Caco-2 (cell line): ENCODE measurements at regions not wholly inside any gene's neighbourhood (a gene's known extent, or its start where the extent isn't known, plus 50 kb on each side); places are given as distances from the start of the nearest gene placed in this dataset.

Experiments
- BruUV-seq: library from RNA; stranded (reverse); fragments of 400-500 nt; replicated peaks from 2 replicates; lab custom pipeline; 2021; lab: Mats Ljungman, UMichigan
- CTCF ChIA-PET: fragments of 300-600 bp; sonication (Branson Sonifier 250); formaldehyde crosslinking; loops from one replicate; lab custom pipeline; 2022; ENCODE audit warnings: antibody characterized with exemption; lab: Charles Lee
- POLR2A ChIA-PET: fragments of 300-600 bp; sonication (Branson Sonifier 250); formaldehyde crosslinking; loops from one replicate; lab custom pipeline; 2022; ENCODE audit warnings: antibody characterized with exemption; lab: Charles Lee
- DNase-seq, 2 experiments: peaks; one replicate each; pipeline versions ENCODE4 v3.0.0 to v3.0.0-alpha.2; 2020 to 2022
- H3K27me3 ChIP-seq: replicated peaks from 2 replicates; pipeline ENCODE4 v1.6.0; 2011; ENCODE audit warnings: low read length; ENCODE audit not compliant: control insufficient read depth, insufficient read depth
- H3K36me3 ChIP-seq: 2 replicates; pipeline ENCODE4 v1.5.1; 2011; ENCODE audit warnings: low read length; ENCODE audit not compliant: control insufficient read depth, insufficient read depth
- H3K4me1 ChIP-seq: fragments of 250-450 bp; sonication (Bioruptor Pico); 2 replicates; pipeline ENCODE4 v1.5.1; 2020; ENCODE audit warnings: mild to moderate bottlenecking
- H3K4me3 ChIP-seq: 2 replicates; pipeline ENCODE4 v1.5.1; 2011; ENCODE audit warnings: low read depth, mild to moderate bottlenecking, control low read depth, low read length
- H3K9me3 ChIP-seq: fragments of 250-450 bp; sonication (Bioruptor Pico); 2 replicates; pipeline ENCODE4 v1.5.1; 2020; ENCODE audit warnings: mild to moderate bottlenecking, moderate library complexity
- H3K27ac Mint-ChIP-seq: one replicate; pipeline ENCODE4 v1.8.0; 2022; ENCODE audit warnings: mixed read lengths; ENCODE audit not compliant: unreplicated experiment
- H3K27me3 Mint-ChIP-seq: one replicate; pipeline ENCODE4 v1.8.0; 2022; ENCODE audit warnings: mixed read lengths; ENCODE audit not compliant: insufficient read depth, unreplicated experiment
- H3K36me3 Mint-ChIP-seq: one replicate; pipeline ENCODE4 v1.8.0; 2022; ENCODE audit warnings: mild to moderate bottlenecking, mixed read lengths; ENCODE audit not compliant: insufficient read depth, unreplicated experiment
- H3K4me1 Mint-ChIP-seq: one replicate; pipeline ENCODE4 v1.8.0; 2022; ENCODE audit warnings: low read depth, mixed read lengths; ENCODE audit not compliant: unreplicated experiment
- H3K4me3 Mint-ChIP-seq: one replicate; pipeline ENCODE4 v1.8.0; 2022; ENCODE audit warnings: mild to moderate bottlenecking, moderate library complexity, mixed read lengths; ENCODE audit not compliant: unreplicated experiment
- H3K9me3 Mint-ChIP-seq: one replicate; pipeline ENCODE4 v1.8.0; 2022; ENCODE audit warnings: mixed read lengths; ENCODE audit not compliant: unreplicated experiment
- intact Hi-C: fragments of 100-400 bp; cut with micrococcal nuclease; formaldehyde crosslinking; loops from one replicate; pipeline ENCODE4 v1.10.0; 2022; ENCODE audit not compliant: unreplicated experiment
- TF ChIP-seq, protein P1 (sequence below), 2 experiments: fragments of 200-600 bp in 1 of 2; IDR thresholded peaks; 1 replicate in 1 of 2; 2 replicates in 1 of 2; pipeline versions ENCODE4 v1.5.1 to v1.8.0; 2011 to 2022; ENCODE audit warnings: antibody characterized with exemption in 1 of 2, control low read depth in 1 of 2, inconsistent platforms in 1 of 2, low read depth in 1 of 2, low read length in 1 of 2, mild to moderate bottlenecking in 1 of 2, moderate library complexity in 1 of 2; ENCODE audit not compliant: insufficient read depth in 1 of 2, severe bottlenecking in 1 of 2, unreplicated experiment in 1 of 2

DNA sequence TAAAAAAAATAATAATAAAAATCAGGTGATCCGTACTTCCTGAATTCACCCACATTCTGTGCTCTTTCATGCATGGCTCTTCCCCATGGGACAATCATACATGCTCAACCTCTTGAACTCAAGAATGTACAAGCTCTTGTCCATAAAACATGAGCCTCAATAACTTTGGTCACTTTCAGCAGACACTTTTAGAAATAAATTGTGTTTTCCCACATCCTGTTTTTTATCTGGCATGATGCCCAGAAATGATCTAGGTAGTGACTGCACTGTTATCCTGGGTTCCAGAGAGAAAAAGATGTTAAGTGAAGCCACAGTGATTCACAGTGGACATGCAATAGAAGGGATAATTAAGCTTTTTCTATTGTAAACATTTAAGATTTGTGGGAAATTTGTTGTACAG, 537.6 kb upstream of the TMEM132C start:
- no peak overlapping the region for H3K4me3 ChIP-seq
- Mint-ChIP-seq H3K9me3 (no peaks in the 10 kb centered on the region), H3K4me1 (no peaks in the 10 kb centered on the region), H3K4me3 (no peak overlapping the region), H3K36me3 (no peaks in the 10 kb centered on the region), H3K27me3 (no peaks in the 10 kb centered on the region), H3K27ac (no peak overlapping the region)
- H3K27me3 ChIP-seq = no peaks in the 10 kb centered on the region
- ChIA-PET POLR2A (no interaction called here), CTCF (no interaction called here)
- intact Hi-C loops = no loop called here
- no peak for DNase-seq
- TF ChIP-seq, protein P1, sequence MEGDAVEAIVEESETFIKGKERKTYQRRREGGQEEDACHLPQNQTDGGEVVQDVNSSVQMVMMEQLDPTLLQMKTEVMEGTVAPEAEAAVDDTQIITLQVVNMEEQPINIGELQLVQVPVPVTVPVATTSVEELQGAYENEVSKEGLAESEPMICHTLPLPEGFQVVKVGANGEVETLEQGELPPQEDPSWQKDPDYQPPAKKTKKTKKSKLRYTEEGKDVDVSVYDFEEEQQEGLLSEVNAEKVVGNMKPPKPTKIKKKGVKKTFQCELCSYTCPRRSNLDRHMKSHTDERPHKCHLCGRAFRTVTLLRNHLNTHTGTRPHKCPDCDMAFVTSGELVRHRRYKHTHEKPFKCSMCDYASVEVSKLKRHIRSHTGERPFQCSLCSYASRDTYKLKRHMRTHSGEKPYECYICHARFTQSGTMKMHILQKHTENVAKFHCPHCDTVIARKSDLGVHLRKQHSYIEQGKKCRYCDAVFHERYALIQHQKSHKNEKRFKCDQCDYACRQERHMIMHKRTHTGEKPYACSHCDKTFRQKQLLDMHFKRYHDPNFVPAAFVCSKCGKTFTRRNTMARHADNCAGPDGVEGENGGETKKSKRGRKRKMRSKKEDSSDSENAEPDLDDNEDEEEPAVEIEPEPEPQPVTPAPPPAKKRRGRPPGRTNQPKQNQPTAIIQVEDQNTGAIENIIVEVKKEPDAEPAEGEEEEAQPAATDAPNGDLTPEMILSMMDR (IDR thresholded peaks at IDR 0.05; ENCODE audit: insufficient read depth in 1 of 2, low read depth in 1 of 2, low read length in 1 of 2, severe bottlenecking in 1 of 2, unreplicated experiment in 1 of 2) = no peak
- no peaks in the 10 kb centered on the region for H3K36me3 ChIP-seq
- no TSS peak for BruUV-seq
- no peaks in the 10 kb centered on the region for H3K4me1 ChIP-seq
- no peaks in the 10 kb centered on the region for H3K9me3 ChIP-seq

DNA sequence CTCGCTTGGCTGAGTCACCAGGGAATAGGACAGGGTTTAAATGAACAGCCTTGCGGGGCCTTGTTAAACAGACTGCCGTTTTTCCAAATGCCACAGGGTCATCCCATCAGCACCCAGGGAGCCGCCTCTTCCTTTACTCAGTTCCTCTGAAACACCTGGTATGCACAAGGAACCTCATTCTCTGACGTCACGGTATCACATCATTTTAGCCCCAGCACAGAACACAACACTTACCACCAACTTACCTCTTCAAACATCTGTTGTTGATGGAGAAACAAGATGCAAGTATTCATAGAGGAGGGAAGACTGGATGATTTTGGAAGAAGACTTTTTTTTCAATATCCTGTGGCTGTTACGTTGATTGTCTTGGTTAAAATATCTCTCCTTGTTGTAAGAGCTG, 535.3 kb upstream of the TMEM132C start:
- Mint-ChIP-seq H3K9me3 (peaks cover 7% of the 10 kb centered on the region), H3K27me3 (no peaks in the 10 kb centered on the region), H3K4me1 (no peaks in the 10 kb centered on the region), H3K27ac (no peak overlapping the region), H3K4me3 (no peak overlapping the region), H3K36me3 (no peaks in the 10 kb centered on the region)
- CTCF ChIA-PET = no interaction called here
- Histone ChIP-seq H3K4me3 (no peak overlapping the region), H3K9me3 (no peaks in the 10 kb centered on the region), H3K4me1 (no peaks in the 10 kb centered on the region), H3K36me3 (no peaks in the 10 kb centered on the region), H3K27me3 (no peaks in the 10 kb centered on the region)
- POLR2A ChIA-PET = no interaction called here
- TF ChIP-seq, protein P1 (IDR thresholded peaks at IDR 0.05; ENCODE audit: insufficient read depth in 1 of 2, low read depth in 1 of 2, low read length in 1 of 2, severe bottlenecking in 1 of 2, unreplicated experiment in 1 of 2) = no peak
- intact Hi-C loops = no loop called here
- DNase-seq = no peak
- no TSS peak for BruUV-seq

- H3K27ac Mint-ChIP-seq = no peak overlapping the region
- H3K4me3 Mint-ChIP-seq = no peak overlapping the region
- no peaks in the 10 kb centered on the region for H3K36me3 Mint-ChIP-seq
- no peaks in the 10 kb centered on the region for H3K9me3 Mint-ChIP-seq
- H3K4me1 Mint-ChIP-seq = no peaks in the 10 kb centered on the region
- no peaks in the 10 kb centered on the region for H3K9me3 ChIP-seq
- intact Hi-C loops = no loop called here
- no peak overlapping the region for H3K4me3 ChIP-seq
- H3K36me3 ChIP-seq = no peaks in the 10 kb centered on the region
- no peaks in the 10 kb centered on the region for H3K4me1 ChIP-seq
- POLR2A ChIA-PET = no interaction called here
- H3K27me3 ChIP-seq = no peaks in the 10 kb centered on the region
- no TSS peak for BruUV-seq
- TF ChIP-seq, protein P1 (IDR thresholded peaks at IDR 0.05; ENCODE audit: insufficient read depth in 1 of 2, low read depth in 1 of 2, low read length in 1 of 2, severe bottlenecking in 1 of 2, unreplicated experiment in 1 of 2) = no peak
- H3K27me3 Mint-ChIP-seq = peaks cover 4% of the 10 kb centered on the region
- no peak for DNase-seq
- CTCF ChIA-PET = no interaction called here
These were observed 524.7 kb upstream of the TMEM132C start for GRCh38 chr12:127742231-127742630.
